ENCODE measurements at regions not wholly inside any gene's neighbourhood (a gene's known extent, or its start where the extent isn't known, plus 50 kb on each side); places are given as distances from the start of the nearest gene placed in this dataset.
"Not testable (repeated sequence)": the region's sequence is repeated elsewhere in the genome, so short reads cannot be mapped to it uniquely, and the experiment has no call there.

- ATAC-seq (no peak), DNase-seq (ENCODE audit: missing footprints) (no peak)
- intact Hi-C loops (cut with DNase I), result no loop called here
Observed at GRCh38 chr3:59364496-59364895, 314.7 kb upstream of the CFAP20DC start.

- intact Hi-C loops (cut with DNase I); DNase-seq (ENCODE audit: missing footprints); ATAC-seq: not testable (repeated sequence)
Observed at GRCh38 chr3:59360312-59360711, 310.5 kb upstream of the CFAP20DC start.

GRCh38 chr3:59341459-59341858 lies 291.6 kb upstream of the CFAP20DC start:
- ATAC-seq, result peak; percentile 56

GRCh38 chr3:59339818-59340217 lies 290.0 kb upstream of the CFAP20DC start:
- DNase-seq (ENCODE audit: missing footprints) (no peak), ATAC-seq (no peak)
- intact Hi-C loops (cut with DNase I), result loop anchor here (10.0 kb wide), 1 partner anchor 195 kb away; no protein-coding TSS in a partner anchor

More at GRCh38 chr3:59341459-59341858, 291.6 kb upstream of the CFAP20DC start:
- intact Hi-C loops (cut with DNase I), result no loop called here
- no peak for DNase-seq (ENCODE audit: missing footprints)

- ATAC-seq (no peak), DNase-seq (ENCODE audit: missing footprints) (no peak)
- intact Hi-C loops (cut with DNase I), result loop anchor here (10.0 kb wide), 1 partner anchor 196 kb away; no protein-coding TSS in a partner anchor
Observed at GRCh38 chr3:59338934-59339333, 289.1 kb upstream of the CFAP20DC start.

- ATAC-seq (peak; percentile 62), DNase-seq (ENCODE audit: missing footprints) (no peak)
- intact Hi-C loops (cut with DNase I), result loop anchor here (10.0 kb wide), 1 partner anchor 199 kb away; no protein-coding TSS in a partner anchor
Observed at GRCh38 chr3:59335338-59335737, 285.5 kb upstream of the CFAP20DC start.

- ATAC-seq, result no peak
- intact Hi-C loops (cut with DNase I), result loop anchor here (10.0 kb wide), 1 partner anchor 200 kb away; no protein-coding TSS in a partner anchor
Observed at GRCh38 chr3:59334585-59334984, 284.8 kb upstream of the CFAP20DC start.

GRCh38 chr3:59327376-59327808 lies 277.6 kb upstream of the CFAP20DC start:
- DNase-seq (ENCODE audit: missing footprints) (no peak), ATAC-seq (no peak)
- intact Hi-C loops (cut with DNase I), result no loop called here

More at GRCh38 chr3:59334585-59334984, 284.8 kb upstream of the CFAP20DC start:
- DNase-seq (ENCODE audit: missing footprints), result no peak

GRCh38 chr3:59326246-59327024 lies 276.6 kb upstream of the CFAP20DC start:
- ATAC-seq (no peak), DNase-seq (ENCODE audit: missing footprints) (no peak)
- intact Hi-C loops (cut with DNase I), result no loop called here

GRCh38 chr3:59321881-59322540 lies 272.2 kb upstream of the CFAP20DC start:
- no peak for ATAC-seq
- DNase-seq (ENCODE audit: missing footprints), result no peak
- intact Hi-C loops (cut with DNase I), result no loop called here

- ATAC-seq, result no peak
- intact Hi-C loops (cut with DNase I), result no loop called here
- DNase-seq (ENCODE audit: missing footprints), result no peak
Observed at GRCh38 chr3:59320080-59320479, 270.3 kb upstream of the CFAP20DC start.

GRCh38 chr3:59319442-59319841 lies 269.6 kb upstream of the CFAP20DC start:
- DNase-seq (ENCODE audit: missing footprints), result no peak
- intact Hi-C loops (cut with DNase I), result no loop called here
- ATAC-seq, result no peak

GRCh38 chr3:59318881-59319280 lies 269.1 kb upstream of the CFAP20DC start:
- no peak for DNase-seq (ENCODE audit: missing footprints)
- ATAC-seq, result no peak
- intact Hi-C loops (cut with DNase I), result no loop called here

GRCh38 chr3:59317386-59317785 lies 267.6 kb upstream of the CFAP20DC start:
- DNase-seq (ENCODE audit: missing footprints) (no peak), ATAC-seq (no peak)
- intact Hi-C loops (cut with DNase I), result no loop called here

- intact Hi-C loops (cut with DNase I), result no loop called here
- DNase-seq (ENCODE audit: missing footprints) (no peak), ATAC-seq (no peak)
Observed at GRCh38 chr3:59316688-59317275, 267.0 kb upstream of the CFAP20DC start.

GRCh38 chr3:59313365-59313764 lies 263.5 kb upstream of the CFAP20DC start:
- ATAC-seq, result peak; percentile 94
- DNase-seq (ENCODE audit: missing footprints), result peak; percentile 68
- intact Hi-C loops (cut with DNase I), result loop anchor here (5.0 kb wide), 1 partner anchor 259 kb away; no protein-coding TSS in a partner anchor

GRCh38 chr3:59311231-59311630 lies 261.4 kb upstream of the CFAP20DC start:
- DNase-seq (ENCODE audit: missing footprints), result no peak
- ATAC-seq, result no peak
- intact Hi-C loops (cut with DNase I), result loop anchor here (5.0 kb wide), 1 partner anchor 261 kb away; no protein-coding TSS in a partner anchor

GRCh38 chr3:59310736-59311135 lies 260.9 kb upstream of the CFAP20DC start:
- no peak for ATAC-seq
- intact Hi-C loops (cut with DNase I), result loop anchor here (5.0 kb wide), 1 partner anchor 262 kb away; no protein-coding TSS in a partner anchor
- DNase-seq (ENCODE audit: missing footprints), result no peak

- intact Hi-C loops (cut with DNase I), result no loop called here
- DNase-seq (ENCODE audit: missing footprints), result no peak
- no peak for ATAC-seq
Observed at GRCh38 chr3:59308684-59309083, 258.9 kb upstream of the CFAP20DC start.

Measured in Right ventricle myocardium inferior (tissue), 1 donor.